GM19455 (cell line): ENCODE measurements at regions not wholly inside any gene's neighbourhood (a gene's known extent, or its start where the extent isn't known, plus 50 kb on each side); places are given as distances from the start of the nearest gene placed in this dataset.

Experiments
- ATAC-seq: cut with Tn5 transposase; IDR thresholded peaks from one replicate; pipeline ENCODE4 v1.9.1; 2021; ENCODE audit not compliant: unreplicated experiment

- ATAC-seq, result no peak
These were observed 256.6 kb upstream of the NOCT start for GRCh38 chr4:138758876-138759553.

- no peak for ATAC-seq
These were observed 257.4 kb upstream of the NOCT start for GRCh38 chr4:138758196-138758595.

GRCh38 chr4:138757432-138757831 is 258.1 kb upstream of the NOCT start:
- ATAC-seq, result no peak

GRCh38 chr4:138756519-138756918 is 259.1 kb upstream of the NOCT start:
- ATAC-seq, result no peak

GRCh38 chr4:138751309-138751708 is 264.3 kb upstream of the NOCT start:
- no peak for ATAC-seq

- no peak for ATAC-seq
These were observed 266.3 kb upstream of the NOCT start for GRCh38 chr4:138749303-138749702.

- ATAC-seq, result no peak
These were observed 273.7 kb upstream of the NOCT start for GRCh38 chr4:138741766-138742377.

GRCh38 chr4:138740816-138741745 is 274.5 kb upstream of the NOCT start:
- no peak for ATAC-seq

- ATAC-seq, result no peak
These were observed 279.2 kb upstream of the NOCT start for GRCh38 chr4:138736362-138736761.

GRCh38 chr4:138734746-138735145 is 280.8 kb upstream of the NOCT start:
- no peak for ATAC-seq

GRCh38 chr4:138728566-138728965 is 287.0 kb upstream of the NOCT start:
- ATAC-seq, result no peak

GRCh38 chr4:138727731-138728130 is 287.9 kb upstream of the NOCT start:
- ATAC-seq, result no peak

- ATAC-seq, result no peak
These were observed 291.1 kb upstream of the NOCT start for GRCh38 chr4:138724530-138724929.

- no peak for ATAC-seq
These were observed 298.8 kb upstream of the NOCT start for GRCh38 chr4:138716559-138717335.

- no peak for ATAC-seq
These were observed 305.3 kb upstream of the NOCT start for GRCh38 chr4:138710297-138710696.

- no peak for ATAC-seq
These were observed 305.7 kb upstream of the NOCT start for GRCh38 chr4:138709859-138710258.

GRCh38 chr4:138707746-138708677 is 307.6 kb upstream of the NOCT start:
- no peak for ATAC-seq

GRCh38 chr4:138706201-138706600 is 309.4 kb upstream of the NOCT start:
- no peak for ATAC-seq

GRCh38 chr4:138702190-138702824 is 313.3 kb upstream of the NOCT start:
- ATAC-seq, result no peak
